ENCODE measurements at regions not wholly inside any gene's neighbourhood (a gene's known extent, or its start where the extent isn't known, plus 50 kb on each side); places are given as distances from the start of the nearest gene placed in this dataset.
"Not testable (repeated sequence)": the region's sequence is repeated elsewhere in the genome, so short reads cannot be mapped to it uniquely, and the experiment has no call there.

- H3K27ac ChIP-seq (ENCODE audit: low read depth, low read length); H3K36me3 ChIP-seq (ENCODE audit: control insufficient read depth, insufficient read depth, low read length); H3K4me3 Mint-ChIP-seq; H3K27ac Mint-ChIP-seq; H3K36me3 Mint-ChIP-seq (ENCODE audit: low read depth); H3K4me1 ChIP-seq (ENCODE audit: control insufficient read depth, insufficient read depth, low read length); DNase-seq; H3K4me3 ChIP-seq (ENCODE audit: low read length); H3K9ac ChIP-seq (ENCODE audit: extremely low read depth, low read length, poor library complexity, severe bottlenecking); H3K4me1 Mint-ChIP-seq: not testable (repeated sequence)
- peaks cover 69% of the 10 kb centered on the region for H3K9me3 Mint-ChIP-seq
- WGBS, 2 experiments (ENCODE audit: insufficient coverage in 1 of 2, insufficient read length in 1 of 2) = 95 to 99% methylated on average over 2 to 3 of the region's 3 CpGs
- Histone ChIP-seq H3K27me3 (ENCODE audit: control insufficient read depth, insufficient read depth, low read length, poor library complexity, severe bottlenecking) (peaks cover 35% of the 10 kb centered on the region), H3K9me3 (ENCODE audit: control insufficient read depth, low read length) (peaks cover 26% of the 10 kb centered on the region)
- peaks cover 53% of the 10 kb centered on the region for H3K27me3 Mint-ChIP-seq (ENCODE audit: insufficient read depth)
These were observed 53.4 kb upstream of the PSMA1 start for GRCh38 chr11:14573539-14574057.

- Mint-ChIP-seq H3K36me3 (ENCODE audit: low read depth) (no peaks in the 10 kb centered on the region), H3K27ac (no peak overlapping the region), H3K27me3 (ENCODE audit: insufficient read depth) (peaks cover 27% of the 10 kb centered on the region), H3K9me3 (peaks cover 35% of the 10 kb centered on the region), H3K4me3 (no peak overlapping the region), H3K4me1 (peaks cover 9% of the 10 kb centered on the region)
- Histone ChIP-seq H3K4me1 (ENCODE audit: control insufficient read depth, insufficient read depth, low read length) (no peaks in the 10 kb centered on the region), H3K27me3 (ENCODE audit: control insufficient read depth, insufficient read depth, low read length, poor library complexity, severe bottlenecking) (peaks cover 24% of the 10 kb centered on the region), H3K9ac (ENCODE audit: extremely low read depth, low read length, poor library complexity, severe bottlenecking) (no peak overlapping the region), H3K4me3 (ENCODE audit: low read length) (no peak overlapping the region), H3K9me3 (ENCODE audit: control insufficient read depth, low read length) (peaks cover 13% of the 10 kb centered on the region), H3K36me3 (ENCODE audit: control insufficient read depth, insufficient read depth, low read length) (no peaks in the 10 kb centered on the region), H3K27ac (ENCODE audit: low read depth, low read length) (no peak overlapping the region)
- DNase-seq = no peak
- no peak for TF ChIP-seq CTCF (conservative IDR thresholded peaks at IDR 0.05)
- WGBS, 2 experiments (ENCODE audit: insufficient coverage in 1 of 2, insufficient read length in 1 of 2) = 100% methylated on average over 1 of the region's 1 CpG
These were observed 57.1 kb upstream of the PSMA1 start for GRCh38 chr11:14577292-14577691.

GRCh38 chr11:14577835-14578529, 57.8 kb upstream of the PSMA1 start:
- no peak overlapping the region for H3K9ac ChIP-seq (ENCODE audit: extremely low read depth, low read length, poor library complexity, severe bottlenecking)
- peaks cover 35% of the 10 kb centered on the region for H3K9me3 Mint-ChIP-seq
- H3K27me3 ChIP-seq (ENCODE audit: control insufficient read depth, insufficient read depth, low read length, poor library complexity, severe bottlenecking) = peaks cover 23% of the 10 kb centered on the region
- peaks cover 20% of the 10 kb centered on the region for H3K27me3 Mint-ChIP-seq (ENCODE audit: insufficient read depth)
- H3K4me3 Mint-ChIP-seq = no peak overlapping the region
- no peak for DNase-seq
- H3K4me1 Mint-ChIP-seq = peaks cover 10% of the 10 kb centered on the region
- no peak overlapping the region for H3K27ac Mint-ChIP-seq
- H3K4me3 ChIP-seq (ENCODE audit: low read length) = no peak overlapping the region
- H3K27ac ChIP-seq (ENCODE audit: low read depth, low read length) = no peak overlapping the region
- H3K36me3 Mint-ChIP-seq (ENCODE audit: low read depth) = no peaks in the 10 kb centered on the region
- 93 to 100% methylated on average over 2 to 4 of the region's 4 CpGs for whole genome bisulfite sequencing, 2 experiments (ENCODE audit: insufficient coverage in 1 of 2, insufficient read length in 1 of 2)
- peaks cover 13% of the 10 kb centered on the region for H3K9me3 ChIP-seq (ENCODE audit: control insufficient read depth, low read length)
- no peaks in the 10 kb centered on the region for H3K36me3 ChIP-seq (ENCODE audit: control insufficient read depth, insufficient read depth, low read length)
- TF ChIP-seq CTCF (conservative IDR thresholded peaks at IDR 0.05) = no peak
- no peaks in the 10 kb centered on the region for H3K4me1 ChIP-seq (ENCODE audit: control insufficient read depth, insufficient read depth, low read length)

Measured in endodermal cell (in vitro differentiated cells).